Nephron (organoid): ENCODE measurements at regions not wholly inside any gene's neighbourhood (a gene's known extent, or its start where the extent isn't known, plus 50 kb on each side); places are given as distances from the start of the nearest gene placed in this dataset.

ENCODE experiments used
- H3K27ac Mint-ChIP-seq, 3 experiments: 2 replicates each; pipeline ENCODE4 v1.8.0; 2020; ENCODE audit warnings: mixed read lengths in 3 of 3, mild to moderate bottlenecking in 2 of 3, moderate library complexity in 1 of 3
- H3K27me3 Mint-ChIP-seq: 2 replicates; pipeline ENCODE4 v1.8.0; 2021; ENCODE audit warnings: low read depth, mild to moderate bottlenecking, moderate library complexity, mixed read lengths
- H3K36me3 Mint-ChIP-seq: 2 replicates; pipeline ENCODE4 v1.8.0; 2020; ENCODE audit warnings: low read depth, mixed read lengths
- H3K4me1 Mint-ChIP-seq: 2 replicates; pipeline ENCODE4 v1.8.0; 2020; ENCODE audit warnings: mixed read lengths
- H3K4me3 Mint-ChIP-seq, 3 experiments: 2 replicates each; pipeline ENCODE4 v1.8.0; 2020; ENCODE audit warnings: mild to moderate bottlenecking in 3 of 3, mixed read lengths in 3 of 3, moderate library complexity in 2 of 3
- H3K9me3 Mint-ChIP-seq: 2 replicates; pipeline ENCODE4 v1.8.0; 2020; ENCODE audit warnings: mixed read lengths
- CTCF ChIP-seq, 3 experiments: fragments of 200-600 bp; sonication (generic); IDR thresholded peaks; one replicate each; pipeline ENCODE4 v1.5.0; 2021; ENCODE audit warnings: antibody characterized with exemption in 3 of 3; ENCODE audit not compliant: unreplicated experiment in 3 of 3

- peak overlapping the region in 1 of 3 experiments; percentile 12 for H3K27ac Mint-ChIP-seq
- H3K4me1 Mint-ChIP-seq: peaks cover 12% of the 10 kb centered on the region
- no peak overlapping the region for H3K4me3 Mint-ChIP-seq
- no peaks in the 10 kb centered on the region for H3K36me3 Mint-ChIP-seq
- H3K27me3 Mint-ChIP-seq: no peaks in the 10 kb centered on the region
- TF ChIP-seq CTCF (IDR thresholded peaks at IDR 0.05; ENCODE audit: unreplicated experiment in 3 of 3): no peak
- H3K9me3 Mint-ChIP-seq: no peaks in the 10 kb centered on the region
Measured at GRCh38 chr2:118614841-118615271, 232.6 kb downstream of the EN1 start.

- Mint-ChIP-seq H3K27ac (peak overlapping the region in 1 of 3 experiments; percentile 50), H3K36me3 (no peaks in the 10 kb centered on the region), H3K4me1 (peaks cover 12% of the 10 kb centered on the region), H3K9me3 (no peaks in the 10 kb centered on the region), H3K4me3 (no peak overlapping the region), H3K27me3 (no peaks in the 10 kb centered on the region)
- no peak for TF ChIP-seq CTCF (IDR thresholded peaks at IDR 0.05; ENCODE audit: unreplicated experiment in 3 of 3)
Measured at GRCh38 chr2:118613737-118614136, 233.7 kb downstream of the EN1 start.

- Mint-ChIP-seq H3K9me3 (no peaks in the 10 kb centered on the region), H3K27me3 (no peaks in the 10 kb centered on the region), H3K27ac (peak overlapping the region in 1 of 3 experiments; percentile 11), H3K4me3 (no peak overlapping the region), H3K36me3 (no peaks in the 10 kb centered on the region), H3K4me1 (peaks cover 23% of the 10 kb centered on the region)
- no peak for TF ChIP-seq CTCF (IDR thresholded peaks at IDR 0.05; ENCODE audit: unreplicated experiment in 3 of 3)
Measured at GRCh38 chr2:118611691-118612090, 235.8 kb downstream of the EN1 start.

GRCh38 chr2:118609138-118609537 lies 238.3 kb downstream of the EN1 start:
- H3K27ac Mint-ChIP-seq: no peak overlapping the region
- no peak overlapping the region for H3K4me3 Mint-ChIP-seq
- no peaks in the 10 kb centered on the region for H3K9me3 Mint-ChIP-seq
- no peaks in the 10 kb centered on the region for H3K27me3 Mint-ChIP-seq
- H3K36me3 Mint-ChIP-seq: no peaks in the 10 kb centered on the region
- H3K4me1 Mint-ChIP-seq: peaks cover 22% of the 10 kb centered on the region
- TF ChIP-seq CTCF (IDR thresholded peaks at IDR 0.05; ENCODE audit: unreplicated experiment in 3 of 3): no peak

GRCh38 chr2:118607641-118608040 lies 239.8 kb downstream of the EN1 start:
- Mint-ChIP-seq H3K27ac (peak overlapping the region in 1 of 3 experiments; percentile 43), H3K4me1 (peaks cover 17% of the 10 kb centered on the region), H3K9me3 (no peaks in the 10 kb centered on the region), H3K4me3 (no peak overlapping the region), H3K36me3 (no peaks in the 10 kb centered on the region), H3K27me3 (no peaks in the 10 kb centered on the region)
- TF ChIP-seq CTCF (IDR thresholded peaks at IDR 0.05; ENCODE audit: unreplicated experiment in 3 of 3): no peak

GRCh38 chr2:118604811-118605210 lies 242.6 kb downstream of the EN1 start:
- Mint-ChIP-seq H3K4me1 (peaks cover 17% of the 10 kb centered on the region), H3K4me3 (no peak overlapping the region), H3K9me3 (peaks cover 11% of the 10 kb centered on the region), H3K27me3 (peaks cover 7% of the 10 kb centered on the region), H3K36me3 (no peaks in the 10 kb centered on the region), H3K27ac (peak overlapping the region; percentile 38 to 92 (median 49))
- TF ChIP-seq CTCF (IDR thresholded peaks at IDR 0.05; ENCODE audit: unreplicated experiment in 3 of 3): no peak
